Fibroblast of villous mesenchyme (primary cell): ENCODE measurements at regions not wholly inside any gene's neighbourhood (a gene's known extent, or its start where the extent isn't known, plus 50 kb on each side); places are given as distances from the start of the nearest gene placed in this dataset.

Experiments used
- DNase-seq: peaks from one replicate; pipeline ENCODE4 v3.0.0-alpha.2; 2010; ENCODE audit warnings: low read depth
- H3K4me3 ChIP-seq: 2 replicates; pipeline ENCODE4 v1.5.1; 2011; ENCODE audit warnings: low read depth, mild to moderate bottlenecking, low read length
- TF ChIP-seq, protein P1 (sequence below): IDR thresholded peaks from 2 replicates; pipeline ENCODE4 v1.5.1; 2012; ENCODE audit warnings: low read depth, mild to moderate bottlenecking, low read length; ENCODE audit not compliant: insufficient read depth

DNA sequence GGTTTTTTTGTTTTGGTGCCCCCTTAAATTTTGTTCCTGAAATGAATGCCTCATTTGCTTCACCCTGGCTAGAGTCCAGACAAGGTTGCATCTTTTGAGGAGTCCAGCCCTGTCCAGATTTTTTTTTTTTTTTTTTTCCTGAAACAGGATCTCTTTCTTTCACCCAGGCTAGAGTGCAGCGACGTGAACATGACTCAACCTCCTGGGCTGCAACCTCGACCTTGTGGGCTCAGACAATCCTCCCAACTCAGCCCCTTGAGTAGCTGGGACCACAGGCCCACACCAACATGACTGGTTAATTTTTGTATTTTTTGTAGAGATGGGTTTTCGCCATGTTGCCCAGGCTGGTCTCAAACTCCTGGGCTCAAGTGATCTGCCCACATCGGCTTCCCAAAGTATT is 469.0 kb upstream of the BRINP1 start:
- DNase-seq, result no peak
- H3K4me3 ChIP-seq, result no peak overlapping the region
- TF ChIP-seq, protein P1, sequence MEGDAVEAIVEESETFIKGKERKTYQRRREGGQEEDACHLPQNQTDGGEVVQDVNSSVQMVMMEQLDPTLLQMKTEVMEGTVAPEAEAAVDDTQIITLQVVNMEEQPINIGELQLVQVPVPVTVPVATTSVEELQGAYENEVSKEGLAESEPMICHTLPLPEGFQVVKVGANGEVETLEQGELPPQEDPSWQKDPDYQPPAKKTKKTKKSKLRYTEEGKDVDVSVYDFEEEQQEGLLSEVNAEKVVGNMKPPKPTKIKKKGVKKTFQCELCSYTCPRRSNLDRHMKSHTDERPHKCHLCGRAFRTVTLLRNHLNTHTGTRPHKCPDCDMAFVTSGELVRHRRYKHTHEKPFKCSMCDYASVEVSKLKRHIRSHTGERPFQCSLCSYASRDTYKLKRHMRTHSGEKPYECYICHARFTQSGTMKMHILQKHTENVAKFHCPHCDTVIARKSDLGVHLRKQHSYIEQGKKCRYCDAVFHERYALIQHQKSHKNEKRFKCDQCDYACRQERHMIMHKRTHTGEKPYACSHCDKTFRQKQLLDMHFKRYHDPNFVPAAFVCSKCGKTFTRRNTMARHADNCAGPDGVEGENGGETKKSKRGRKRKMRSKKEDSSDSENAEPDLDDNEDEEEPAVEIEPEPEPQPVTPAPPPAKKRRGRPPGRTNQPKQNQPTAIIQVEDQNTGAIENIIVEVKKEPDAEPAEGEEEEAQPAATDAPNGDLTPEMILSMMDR, result no peak

DNA sequence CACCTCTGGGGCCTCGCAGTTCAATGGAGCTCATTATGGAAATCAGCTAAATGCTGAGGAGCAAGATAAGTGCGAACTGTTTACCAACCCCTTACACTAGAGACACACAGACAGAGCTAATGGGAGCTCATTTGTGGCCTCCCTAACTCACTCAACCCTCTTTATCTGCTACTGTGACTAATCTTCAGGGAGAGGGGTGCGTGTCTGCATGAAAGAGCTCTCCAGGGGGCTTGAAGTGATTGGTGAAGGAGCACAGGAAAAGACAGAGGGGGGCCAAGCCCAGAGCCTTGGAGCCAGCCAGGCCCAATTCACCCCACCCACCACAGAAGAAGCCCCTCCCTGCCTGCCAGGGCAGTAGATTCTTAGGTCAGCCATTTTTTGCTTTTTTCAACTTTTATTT is 466.8 kb upstream of the BRINP1 start:
- no peak for DNase-seq
- no peak overlapping the region for H3K4me3 ChIP-seq
- TF ChIP-seq, protein P1, result no peak

DNA sequence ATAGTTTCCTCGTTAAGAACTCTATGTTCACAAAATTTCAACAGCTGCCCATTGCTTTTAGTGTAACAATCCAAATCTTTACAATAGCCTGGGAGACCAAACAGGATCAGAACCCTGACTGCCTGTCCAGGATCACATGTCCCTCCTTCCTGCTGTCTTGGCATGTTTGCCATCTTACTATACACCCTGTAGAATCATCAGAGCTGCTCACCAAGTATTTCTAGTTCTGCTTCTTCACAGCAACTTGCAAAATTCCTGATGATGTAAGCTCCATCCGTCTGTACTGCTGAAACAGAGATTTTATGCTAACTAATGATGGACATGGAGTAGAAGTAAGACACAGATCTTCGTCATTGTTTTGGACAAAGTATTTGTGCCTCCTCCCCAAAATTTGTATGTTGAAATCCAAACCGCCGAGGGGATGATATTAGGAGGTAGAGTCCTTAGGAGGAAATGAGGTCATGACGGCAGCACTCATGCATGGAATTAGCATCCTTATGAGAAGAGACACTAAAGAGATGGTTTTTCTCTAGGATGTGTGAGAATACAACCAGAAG is 464.9 kb upstream of the BRINP1 start:
- TF ChIP-seq, protein P1, result no peak
- H3K4me3 ChIP-seq, result no peak overlapping the region
- no peak for DNase-seq

DNA sequence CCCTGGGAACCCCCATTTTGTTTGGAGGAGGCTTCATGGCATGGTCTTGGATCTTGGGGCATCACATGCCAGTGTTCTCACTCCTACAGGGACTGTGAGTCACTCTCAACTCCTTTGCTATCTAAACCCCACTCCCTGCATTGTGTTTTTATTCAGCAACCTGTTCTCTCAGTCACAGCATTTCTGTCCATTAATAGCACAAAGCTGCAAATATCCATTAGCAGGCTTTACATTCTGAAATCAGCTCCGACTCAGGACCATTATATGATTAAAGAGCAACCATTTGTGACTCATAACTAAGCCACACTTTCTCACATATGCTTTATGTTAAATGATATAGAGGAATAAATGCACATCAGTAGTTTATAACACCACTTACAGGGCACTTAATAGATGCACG is 462.1 kb upstream of the BRINP1 start:
- TF ChIP-seq, protein P1, result no peak
- no peak overlapping the region for H3K4me3 ChIP-seq
- DNase-seq, result no peak

DNA sequence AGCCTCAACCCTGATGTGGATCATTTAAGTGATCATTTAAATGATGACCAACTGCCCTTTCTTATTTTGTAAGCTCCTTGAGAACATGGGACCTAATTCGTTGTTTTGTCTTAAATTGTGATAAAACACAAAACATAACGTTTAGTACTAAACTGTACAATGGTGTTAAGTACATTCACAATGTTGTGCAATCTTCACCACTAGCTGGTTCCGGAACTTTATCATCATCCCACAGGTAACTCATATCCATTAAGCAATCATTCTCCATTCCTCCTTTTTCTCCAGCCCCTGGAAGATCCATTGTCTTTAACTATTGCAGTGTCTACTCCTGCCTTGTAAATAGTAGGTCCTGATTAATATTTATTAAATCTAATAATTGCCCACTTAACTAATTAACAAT is 460.5 kb upstream of the BRINP1 start:
- TF ChIP-seq, protein P1, result no peak
- no peak overlapping the region for H3K4me3 ChIP-seq
- no peak for DNase-seq

DNA sequence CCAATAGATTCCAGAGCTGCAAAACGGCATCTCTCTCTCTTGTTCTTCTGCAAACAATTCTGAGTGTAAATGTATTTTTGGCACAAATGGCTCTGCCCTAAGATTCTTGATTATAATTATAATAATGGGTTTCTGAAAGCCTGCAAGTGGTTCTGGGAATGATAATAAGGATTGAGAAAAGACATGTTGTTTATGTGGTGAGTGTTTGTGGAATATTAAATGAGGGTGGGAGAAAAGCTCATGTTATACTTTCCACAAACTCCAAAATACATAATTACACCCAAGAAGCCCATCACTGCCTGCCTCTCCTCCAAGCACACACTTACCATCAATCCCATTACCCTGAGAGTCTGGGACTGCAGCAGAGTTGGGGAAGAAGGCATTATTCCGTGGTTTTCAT is 460.0 kb upstream of the BRINP1 start:
- TF ChIP-seq, protein P1, result no peak
- DNase-seq, result no peak

DNA sequence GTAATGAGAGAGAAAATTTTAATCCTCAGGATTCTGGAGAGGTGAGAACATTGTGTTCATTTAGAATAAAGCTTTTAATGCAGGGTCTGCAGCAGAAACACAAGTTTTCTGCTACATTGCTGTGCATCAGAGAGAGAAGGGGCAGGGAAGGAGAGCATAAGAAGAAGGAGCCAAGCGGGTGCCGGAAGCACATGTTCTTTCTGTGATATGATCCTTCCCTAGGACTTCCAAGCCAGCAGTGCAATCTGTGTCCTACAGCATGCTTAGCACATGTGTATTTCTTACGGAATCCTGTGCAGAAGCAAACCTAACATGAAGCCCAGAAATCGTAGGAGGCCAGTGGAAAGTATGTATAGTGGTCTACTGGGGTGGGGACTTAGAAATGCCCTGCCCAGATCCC is 458.3 kb upstream of the BRINP1 start:
- no peak for DNase-seq
- TF ChIP-seq, protein P1, result no peak

More for the DNA sequence above, 460.0 kb upstream of the BRINP1 start:
- no peak overlapping the region for H3K4me3 ChIP-seq

More for the DNA sequence above, 458.3 kb upstream of the BRINP1 start:
- H3K4me3 ChIP-seq, result no peak overlapping the region
